ENCODE measurements at regions not wholly inside any gene's neighbourhood (a gene's known extent, or its start where the extent isn't known, plus 50 kb on each side); places are given as distances from the start of the nearest gene placed in this dataset.
"Not testable (repeated sequence)": the region's sequence is repeated elsewhere in the genome, so short reads cannot be mapped to it uniquely, and the experiment has no call there.

GRCh38 chr20:25984933-25985332 is 288.3 kb upstream of the ZNF337 start:
- ATAC-seq (peak; percentile 60), DNase-seq (peak; percentile 53)
- CTCF ChIA-PET: no interaction called here
- H3K36me3 Mint-ChIP-seq: no peaks in the 10 kb centered on the region
- H3K4me3 Mint-ChIP-seq: no peak overlapping the region
- peaks cover 4% of the 10 kb centered on the region for H3K27me3 Mint-ChIP-seq
- peaks cover 10% of the 10 kb centered on the region for H3K4me1 Mint-ChIP-seq
- H3K27ac Mint-ChIP-seq: no peak overlapping the region
- H3K9me3 Mint-ChIP-seq (ENCODE audit: low read depth): no peaks in the 10 kb centered on the region

- CTCF ChIA-PET; H3K27ac Mint-ChIP-seq; H3K4me1 Mint-ChIP-seq; H3K9me3 Mint-ChIP-seq (ENCODE audit: low read depth); H3K4me3 Mint-ChIP-seq; H3K27me3 Mint-ChIP-seq; ATAC-seq; H3K36me3 Mint-ChIP-seq; DNase-seq: not testable (repeated sequence)
These were observed 286.0 kb upstream of the ZNF337 start for GRCh38 chr20:25982701-25983100.

- H3K36me3 Mint-ChIP-seq; H3K27ac Mint-ChIP-seq; ATAC-seq; H3K4me1 Mint-ChIP-seq; H3K27me3 Mint-ChIP-seq; DNase-seq; H3K9me3 Mint-ChIP-seq (ENCODE audit: low read depth); CTCF ChIA-PET; H3K4me3 Mint-ChIP-seq: not testable (repeated sequence)
These were observed 282.0 kb upstream of the ZNF337 start for GRCh38 chr20:25978450-25979190.

- DNase-seq; H3K4me1 Mint-ChIP-seq; ATAC-seq; H3K9me3 Mint-ChIP-seq (ENCODE audit: low read depth); H3K27ac Mint-ChIP-seq; H3K36me3 Mint-ChIP-seq; CTCF ChIA-PET; H3K4me3 Mint-ChIP-seq; H3K27me3 Mint-ChIP-seq: not testable (repeated sequence)
These were observed 279.2 kb upstream of the ZNF337 start for GRCh38 chr20:25975816-25976215.

- H3K4me3 Mint-ChIP-seq; CTCF ChIA-PET; H3K27me3 Mint-ChIP-seq; H3K27ac Mint-ChIP-seq; H3K9me3 Mint-ChIP-seq (ENCODE audit: low read depth); DNase-seq; H3K4me1 Mint-ChIP-seq; ATAC-seq; H3K36me3 Mint-ChIP-seq: not testable (repeated sequence)
These were observed 268.6 kb upstream of the ZNF337 start for GRCh38 chr20:25965203-25965602.

GRCh38 chr20:25953876-25954275 is 257.2 kb upstream of the ZNF337 start:
- CTCF ChIA-PET; DNase-seq; H3K36me3 Mint-ChIP-seq; H3K4me1 Mint-ChIP-seq; H3K27ac Mint-ChIP-seq; H3K9me3 Mint-ChIP-seq (ENCODE audit: low read depth); ATAC-seq; H3K4me3 Mint-ChIP-seq: not testable (repeated sequence)
- peaks cover 23% of the 10 kb centered on the region for H3K27me3 Mint-ChIP-seq

GRCh38 chr20:25935230-25935629 is 238.6 kb upstream of the ZNF337 start:
- H3K27me3 Mint-ChIP-seq; H3K27ac Mint-ChIP-seq; CTCF ChIA-PET; ATAC-seq; H3K9me3 Mint-ChIP-seq (ENCODE audit: low read depth); H3K4me1 Mint-ChIP-seq; DNase-seq; H3K4me3 Mint-ChIP-seq; H3K36me3 Mint-ChIP-seq: not testable (repeated sequence)

- DNase-seq; H3K4me1 Mint-ChIP-seq; H3K9me3 Mint-ChIP-seq (ENCODE audit: low read depth); H3K4me3 Mint-ChIP-seq; CTCF ChIA-PET; H3K36me3 Mint-ChIP-seq; ATAC-seq; H3K27me3 Mint-ChIP-seq; H3K27ac Mint-ChIP-seq: not testable (repeated sequence)
These were observed 236.2 kb upstream of the ZNF337 start for GRCh38 chr20:25932806-25933205.

- H3K27me3 Mint-ChIP-seq; H3K4me1 Mint-ChIP-seq; DNase-seq; CTCF ChIA-PET; H3K9me3 Mint-ChIP-seq (ENCODE audit: low read depth); H3K4me3 Mint-ChIP-seq; H3K36me3 Mint-ChIP-seq; ATAC-seq; H3K27ac Mint-ChIP-seq: not testable (repeated sequence)
These were observed 235.5 kb upstream of the ZNF337 start for GRCh38 chr20:25932170-25932569.

GRCh38 chr20:25902321-25902720 is 205.7 kb upstream of the ZNF337 start:
- H3K4me1 Mint-ChIP-seq; ATAC-seq; H3K27ac Mint-ChIP-seq; CTCF ChIA-PET; H3K36me3 Mint-ChIP-seq; H3K9me3 Mint-ChIP-seq (ENCODE audit: low read depth); DNase-seq; H3K4me3 Mint-ChIP-seq: not testable (repeated sequence)
- H3K27me3 Mint-ChIP-seq: peaks cover 16% of the 10 kb centered on the region

GRCh38 chr20:25898663-25899062 is 202.0 kb upstream of the ZNF337 start:
- H3K9me3 Mint-ChIP-seq (ENCODE audit: low read depth); H3K4me1 Mint-ChIP-seq; H3K27me3 Mint-ChIP-seq; H3K4me3 Mint-ChIP-seq; ATAC-seq; CTCF ChIA-PET; H3K27ac Mint-ChIP-seq; H3K36me3 Mint-ChIP-seq; DNase-seq: not testable (repeated sequence)

- H3K4me3 Mint-ChIP-seq; H3K36me3 Mint-ChIP-seq; H3K27me3 Mint-ChIP-seq; H3K4me1 Mint-ChIP-seq; H3K9me3 Mint-ChIP-seq (ENCODE audit: low read depth); H3K27ac Mint-ChIP-seq; DNase-seq; ATAC-seq; CTCF ChIA-PET: not testable (repeated sequence)
These were observed 182.4 kb upstream of the ZNF337 start for GRCh38 chr20:25879096-25879495.

GRCh38 chr20:25868650-25868979 is 172.0 kb upstream of the ZNF337 start:
- DNase-seq; CTCF ChIA-PET; H3K4me3 Mint-ChIP-seq; H3K36me3 Mint-ChIP-seq; H3K9me3 Mint-ChIP-seq (ENCODE audit: low read depth); ATAC-seq; H3K27ac Mint-ChIP-seq: not testable (repeated sequence)
- Mint-ChIP-seq H3K27me3 (peaks cover 58% of the 10 kb centered on the region), H3K4me1 (peaks cover 18% of the 10 kb centered on the region)

GRCh38 chr20:25867776-25868649 is 171.4 kb upstream of the ZNF337 start:
- peaks cover 21% of the 10 kb centered on the region for H3K4me1 Mint-ChIP-seq
- H3K27me3 Mint-ChIP-seq: peaks cover 59% of the 10 kb centered on the region
- no peaks in the 10 kb centered on the region for H3K9me3 Mint-ChIP-seq (ENCODE audit: low read depth)
- no peak overlapping the region for H3K27ac Mint-ChIP-seq
- DNase-seq: peak; percentile 62
- H3K4me3 Mint-ChIP-seq: no peak overlapping the region
- ATAC-seq: peak; percentile 39
- no peaks in the 10 kb centered on the region for H3K36me3 Mint-ChIP-seq
- CTCF ChIA-PET: no interaction called here

Measured in activated CD8-positive, alpha-beta memory T cell treated with anti-CD3 and anti-CD28 coated beads, Interleukin-2, amount 10 ng/mL, durations not matched to agents 7 days and 5 days (primary cell).